ENCODE measurements at regions not wholly inside any gene's neighbourhood (a gene's known extent, or its start where the extent isn't known, plus 50 kb on each side); places are given as distances from the start of the nearest gene placed in this dataset.

DNA sequence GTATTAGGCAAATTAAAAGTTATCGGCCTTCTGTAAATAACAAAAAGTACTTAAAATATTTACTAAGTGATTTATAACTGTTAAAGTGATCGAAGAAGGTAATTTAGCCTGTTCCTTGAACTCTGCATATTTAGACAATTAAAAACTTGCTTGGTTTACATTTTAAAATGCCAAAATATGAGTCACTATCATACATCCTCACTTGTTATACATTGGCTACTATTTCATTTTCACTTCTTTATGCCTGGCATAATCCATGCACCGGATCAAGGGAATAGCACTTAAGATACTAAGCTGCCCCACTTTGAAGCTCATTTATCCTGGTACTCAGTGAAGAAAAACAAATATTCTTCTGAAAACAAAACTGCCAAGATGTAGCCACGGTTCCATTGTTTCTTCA lies 344.6 kb downstream of the UBE3D start:
- H3K4me1 ChIP-seq: no peaks in the 10 kb centered on the region
- ChIA-PET CTCF (interaction anchor here (1.0 kb wide), 1 partner anchor 9 kb away, joined by 3 read pairs; no protein-coding TSS in a partner anchor), POLR2A (no interaction called here)
- no peak overlapping the region for H3K4me2 ChIP-seq
- no peak overlapping the region for H3K27ac ChIP-seq
- no peak overlapping the region for H3K4me3 ChIP-seq
- WGBS (ENCODE audit: missing lambda C conversion rate): 48% methylated on average over 4 of the region's 4 CpGs
- FAIRE-seq: no peak
- TF ChIP-seq CEBPB (IDR thresholded peaks at IDR 0.05) (no peak), KDM5A (IDR thresholded peaks at IDR 0.05) (no peak), RARB (CRISPR knock-in tag; IDR thresholded peaks at IDR 0.05) (no peak), POLR2A (IDR thresholded peaks at IDR 0.05; ENCODE audit: low read length) (no peak), BHLHE40 (IDR thresholded peaks at IDR 0.05; ENCODE audit: low read depth, low read length) (no peak), RCOR1 (IDR thresholded peaks at IDR 0.05; ENCODE audit: low read depth, low read length) (no peak), RNF2 (IDR thresholded peaks at IDR 0.05; ENCODE audit: borderline replicate concordance, low read depth) (no peak), EHF (CRISPR knock-in tag; IDR thresholded peaks at IDR 0.05) (no peak), CBX2 (IDR thresholded peaks at IDR 0.05; ENCODE audit: borderline replicate concordance, low read depth) (no peak), PHF8 (IDR thresholded peaks at IDR 0.05; ENCODE audit: borderline replicate concordance, low read depth) (no peak), MAZ (IDR thresholded peaks at IDR 0.05; ENCODE audit: borderline replicate concordance, low read depth, low read length) (no peak), HDAC2 (IDR thresholded peaks at IDR 0.05) (no peak), EP300 (IDR thresholded peaks at IDR 0.05) (no peak)
- TF ChIP-seq, protein P1, sequence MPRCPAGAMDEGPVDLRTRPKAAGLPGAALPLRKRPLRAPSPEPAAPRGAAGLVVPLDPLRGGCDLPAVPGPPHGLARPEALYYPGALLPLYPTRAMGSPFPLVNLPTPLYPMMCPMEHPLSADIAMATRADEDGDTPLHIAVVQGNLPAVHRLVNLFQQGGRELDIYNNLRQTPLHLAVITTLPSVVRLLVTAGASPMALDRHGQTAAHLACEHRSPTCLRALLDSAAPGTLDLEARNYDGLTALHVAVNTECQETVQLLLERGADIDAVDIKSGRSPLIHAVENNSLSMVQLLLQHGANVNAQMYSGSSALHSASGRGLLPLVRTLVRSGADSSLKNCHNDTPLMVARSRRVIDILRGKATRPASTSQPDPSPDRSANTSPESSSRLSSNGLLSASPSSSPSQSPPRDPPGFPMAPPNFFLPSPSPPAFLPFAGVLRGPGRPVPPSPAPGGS (IDR thresholded peaks at IDR 0.05): no peak
- TF ChIP-seq, protein P2, sequence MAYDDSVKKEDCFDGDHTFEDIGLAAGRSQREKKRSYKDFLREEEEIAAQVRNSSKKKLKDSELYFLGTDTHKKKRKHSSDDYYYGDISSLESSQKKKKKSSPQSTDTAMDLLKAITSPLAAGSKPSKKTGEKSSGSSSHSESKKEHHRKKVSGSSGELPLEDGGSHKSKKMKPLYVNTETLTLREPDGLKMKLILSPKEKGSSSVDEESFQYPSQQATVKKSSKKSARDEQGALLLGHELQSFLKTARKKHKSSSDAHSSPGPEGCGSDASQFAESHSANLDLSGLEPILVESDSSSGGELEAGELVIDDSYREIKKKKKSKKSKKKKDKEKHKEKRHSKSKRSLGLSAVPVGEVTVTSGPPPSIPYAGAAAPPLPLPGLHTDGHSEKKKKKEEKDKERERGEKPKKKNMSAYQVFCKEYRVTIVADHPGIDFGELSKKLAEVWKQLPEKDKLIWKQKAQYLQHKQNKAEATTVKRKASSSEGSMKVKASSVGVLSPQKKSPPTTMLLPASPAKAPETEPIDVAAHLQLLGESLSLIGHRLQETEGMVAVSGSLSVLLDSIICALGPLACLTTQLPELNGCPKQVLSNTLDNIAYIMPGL (CRISPR knock-in tag; IDR thresholded peaks at IDR 0.05; ENCODE audit: borderline replicate concordance): no peak
- TF ChIP-seq, protein P3, sequence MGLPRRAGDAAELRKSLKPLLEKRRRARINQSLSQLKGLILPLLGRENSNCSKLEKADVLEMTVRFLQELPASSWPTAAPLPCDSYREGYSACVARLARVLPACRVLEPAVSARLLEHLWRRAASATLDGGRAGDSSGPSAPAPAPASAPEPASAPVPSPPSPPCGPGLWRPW (IDR thresholded peaks at IDR 0.05): no peak
- DNase-seq (ENCODE audit: low read depth in 1 of 2, low spot score in 1 of 2): no peak
- no peaks in the 10 kb centered on the region for H3K9me3 ChIP-seq
- no peak for ATAC-seq

DNA sequence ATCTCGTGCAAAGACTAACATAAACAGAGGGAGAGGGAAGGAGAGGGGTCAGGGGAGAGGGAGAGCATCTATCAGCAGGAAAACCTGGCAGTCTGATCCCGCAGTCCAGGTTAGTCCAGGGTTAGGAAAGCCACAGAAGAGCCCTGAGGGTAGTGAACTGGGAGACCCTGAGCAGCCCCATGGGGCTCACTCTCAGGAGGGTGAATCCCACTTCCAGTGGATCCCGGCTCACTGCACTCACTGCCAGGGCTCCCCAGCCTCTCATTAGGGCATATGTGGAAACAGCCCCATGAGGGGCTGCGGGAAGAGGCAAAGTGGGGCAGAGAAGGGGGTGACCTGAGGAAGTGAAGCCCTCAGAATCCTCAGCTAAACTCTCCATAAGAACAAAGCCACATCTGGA lies 329.9 kb downstream of the UBE3D start:
- no peak for DNase-seq (ENCODE audit: low read depth in 1 of 2, low spot score in 1 of 2)
- ChIA-PET CTCF (no interaction called here), POLR2A (no interaction called here)
- ATAC-seq: no peak
- H3K27ac ChIP-seq: no peak overlapping the region
- H3K4me3 ChIP-seq: no peak overlapping the region
- H3K9me3 ChIP-seq: no peaks in the 10 kb centered on the region
- H3K4me2 ChIP-seq: no peak overlapping the region
- WGBS (ENCODE audit: missing lambda C conversion rate): 35% methylated on average over 3 of the region's 4 CpGs
- FAIRE-seq: no peak
- TF ChIP-seq CBX2 (IDR thresholded peaks at IDR 0.05; ENCODE audit: borderline replicate concordance, low read depth) (no peak), KDM1A (IDR thresholded peaks at IDR 0.05; ENCODE audit: low read depth) (no peak), FOXS1 (CRISPR knock-in tag; IDR thresholded peaks at IDR 0.05) (no peak), EHMT2 (IDR thresholded peaks at IDR 0.05; ENCODE audit: low read depth) (no peak), RCOR1 (IDR thresholded peaks at IDR 0.05; ENCODE audit: low read depth, low read length) (no peak), HOXB5 (CRISPR knock-in tag; IDR thresholded peaks at IDR 0.05) (no peak), RNF2 (IDR thresholded peaks at IDR 0.05; ENCODE audit: borderline replicate concordance, low read depth) (no peak), MAFK (IDR thresholded peaks at IDR 0.05; ENCODE audit: partially characterized antibody) (no peak)
- TF ChIP-seq, protein P4, sequence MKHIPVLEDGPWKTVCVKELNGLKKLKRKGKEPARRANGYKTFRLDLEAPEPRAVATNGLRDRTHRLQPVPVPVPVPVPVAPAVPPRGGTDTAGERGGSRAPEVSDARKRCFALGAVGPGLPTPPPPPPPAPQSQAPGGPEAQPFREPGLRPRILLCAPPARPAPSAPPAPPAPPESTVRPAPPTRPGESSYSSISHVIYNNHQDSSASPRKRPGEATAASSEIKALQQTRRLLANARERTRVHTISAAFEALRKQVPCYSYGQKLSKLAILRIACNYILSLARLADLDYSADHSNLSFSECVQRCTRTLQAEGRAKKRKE (CRISPR knock-in tag; IDR thresholded peaks at IDR 0.05; ENCODE audit: low read depth): no peak
- H3K4me1 ChIP-seq: no peaks in the 10 kb centered on the region
